Raji (cell line): ENCODE measurements at regions not wholly inside any gene's neighbourhood (a gene's known extent, or its start where the extent isn't known, plus 50 kb on each side); places are given as distances from the start of the nearest gene placed in this dataset.

Experiments used
- POLR2A ChIP-seq: IDR thresholded peaks from 2 replicates; pipeline ENCODE4 v1.6.1; 2011; ENCODE audit warnings: low read depth, low read length, control low read depth; ENCODE audit not compliant: insufficient read depth

GRCh38 chr9:88218726-88219125, 80.5 kb upstream of the SPATA31C2 start:
- no peak for TF ChIP-seq POLR2A

GRCh38 chr9:88216126-88216995, 78.1 kb upstream of the SPATA31C2 start:
- no peak for TF ChIP-seq POLR2A

- no peak for TF ChIP-seq POLR2A
These were observed 77.2 kb upstream of the SPATA31C2 start for GRCh38 chr9:88215196-88216125.

DNA sequence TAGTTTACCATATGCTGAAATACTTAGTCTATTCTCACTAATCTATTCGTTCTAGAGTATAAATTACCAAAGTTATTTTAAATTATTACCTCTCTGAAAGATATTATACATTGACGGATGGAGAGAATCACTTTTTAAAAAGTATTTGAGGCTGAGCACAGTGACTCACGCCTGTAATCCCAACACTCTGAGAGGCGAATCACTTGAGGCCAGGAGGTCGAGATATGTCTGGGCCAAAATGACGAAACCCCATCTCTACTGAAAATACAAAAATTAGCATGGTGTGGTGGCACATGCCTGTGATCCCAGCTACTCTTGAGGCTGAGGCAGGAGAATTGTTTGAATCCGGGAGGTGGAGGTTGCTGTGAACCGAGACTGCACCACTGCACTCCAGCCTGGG, 64.0 kb upstream of the SPATA31C2 start:
- no peak for TF ChIP-seq POLR2A

DNA sequence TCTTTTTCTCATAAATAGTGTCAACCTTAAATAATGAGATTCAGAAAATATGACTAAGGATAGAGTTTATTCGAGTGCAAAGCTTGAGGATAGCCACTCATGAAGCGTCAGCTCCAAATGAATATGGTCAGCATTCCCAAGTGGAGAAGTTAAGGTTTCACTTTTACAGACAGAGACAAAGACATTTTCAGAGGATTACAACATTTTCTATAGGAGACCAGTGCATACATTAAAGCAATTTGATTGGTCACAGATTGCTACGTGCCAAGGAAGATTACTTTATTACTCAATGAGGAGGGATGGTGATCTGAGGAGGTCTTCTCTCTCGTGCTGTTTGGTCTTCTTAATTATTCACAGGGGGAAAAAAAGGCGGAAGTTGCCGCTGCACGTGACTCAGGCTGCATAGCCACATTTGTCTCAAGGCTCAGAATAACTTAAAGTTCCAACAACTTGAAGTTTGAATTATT, 60.1 kb upstream of the SPATA31C2 start:
- TF ChIP-seq POLR2A: no peak

- TF ChIP-seq POLR2A: no peak
These were observed 59.6 kb upstream of the SPATA31C2 start for GRCh38 chr9:88197781-88198340.

- no peak for TF ChIP-seq POLR2A
These were observed 58.7 kb upstream of the SPATA31C2 start for GRCh38 chr9:88197016-88197415.

DNA sequence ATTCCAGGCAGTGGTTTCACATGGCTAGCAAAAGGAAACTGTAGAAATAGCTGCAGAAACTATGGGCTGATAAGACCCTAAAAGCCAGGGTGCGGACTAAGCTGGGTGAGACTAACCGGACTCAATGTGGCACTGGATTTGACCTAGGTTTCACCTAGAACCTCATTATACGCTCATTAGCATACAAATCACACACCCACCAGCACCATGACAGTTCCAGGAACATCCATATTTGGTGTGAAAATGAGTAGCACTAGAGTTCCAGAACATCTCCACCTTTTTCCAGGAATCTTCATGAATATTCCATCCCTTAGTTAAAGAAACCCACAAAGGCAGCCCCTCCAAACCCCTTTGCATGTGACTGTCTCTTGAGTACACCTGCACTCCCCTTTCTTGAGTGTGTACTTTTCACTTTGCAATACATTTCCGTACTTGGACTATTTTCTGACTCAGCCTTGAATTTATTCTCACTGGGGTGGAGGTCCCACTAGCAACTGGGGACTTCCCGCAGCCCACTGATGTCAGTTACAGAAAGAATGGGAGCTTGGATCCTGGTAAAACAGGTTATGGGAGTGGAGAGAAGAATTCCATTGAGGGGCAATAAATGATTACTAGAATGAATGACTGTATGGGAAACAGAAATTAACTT, 58.0 kb upstream of the SPATA31C2 start:
- no peak for TF ChIP-seq POLR2A

GRCh38 chr9:88193766-88194165, 55.5 kb upstream of the SPATA31C2 start:
- no peak for TF ChIP-seq POLR2A

- TF ChIP-seq POLR2A: no peak
These were observed 53.2 kb upstream of the SPATA31C2 start for GRCh38 chr9:88191456-88191855.

DNA sequence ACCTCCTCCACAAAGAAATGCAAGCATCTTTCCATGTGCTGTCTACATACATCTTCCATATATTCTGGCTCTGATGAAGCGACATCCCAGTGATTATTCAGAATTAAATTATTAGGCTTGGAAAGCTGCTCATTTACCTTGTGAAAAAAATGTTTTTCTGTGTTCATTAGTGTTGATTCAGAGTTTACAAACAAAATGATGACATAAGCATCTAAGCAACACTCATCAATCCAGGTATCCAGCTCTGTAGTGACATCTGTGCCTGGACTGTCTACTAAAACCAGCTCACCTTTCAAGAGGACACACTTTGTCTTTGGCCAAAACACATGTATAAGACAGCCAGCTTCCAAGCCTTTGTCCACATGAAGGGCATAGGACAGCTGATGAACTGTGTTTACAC, 51.1 kb upstream of the SPATA31C2 start:
- TF ChIP-seq POLR2A: no peak
